Dedifferentiated amniotic fluid mesenchymal stem cell (primary cell): ENCODE measurements at regions not wholly inside any gene's neighbourhood (a gene's known extent, or its start where the extent isn't known, plus 50 kb on each side); places are given as distances from the start of the nearest gene placed in this dataset.

Source experiments
- DNase-seq: peaks from one replicate; pipeline ENCODE4 v3.0.0-alpha.2; 2016; ENCODE audit errors: extremely low spot score

- no peak for DNase-seq
Observed at GRCh38 chr12:89098441-89099112, 253.7 kb downstream of the DUSP6 start.

- no peak for DNase-seq
Observed at GRCh38 chr12:89092297-89092696, 260.0 kb downstream of the DUSP6 start.

GRCh38 chr12:89091293-89091841, 260.9 kb downstream of the DUSP6 start:
- no peak for DNase-seq

- DNase-seq, result no peak
Observed at GRCh38 chr12:89089264-89089663, 263.0 kb downstream of the DUSP6 start.

- DNase-seq, result no peak
Observed at GRCh38 chr12:89087876-89088275, 264.4 kb downstream of the DUSP6 start.

- no peak for DNase-seq
Observed at GRCh38 chr12:89087149-89087825, 265.0 kb downstream of the DUSP6 start.

GRCh38 chr12:89085421-89085820, 266.9 kb downstream of the DUSP6 start:
- DNase-seq, result no peak

- no peak for DNase-seq
Observed at GRCh38 chr12:89084751-89085150, 267.6 kb downstream of the DUSP6 start.

GRCh38 chr12:89083491-89083890, 268.8 kb downstream of the DUSP6 start:
- no peak for DNase-seq

GRCh38 chr12:89082370-89082753, 269.9 kb downstream of the DUSP6 start:
- DNase-seq, result no peak

- DNase-seq, result no peak
Observed at GRCh38 chr12:89081719-89082369, 270.5 kb downstream of the DUSP6 start.

- DNase-seq, result no peak
Observed at GRCh38 chr12:89080793-89081465, 271.4 kb downstream of the DUSP6 start.

- no peak for DNase-seq
Observed at GRCh38 chr12:89075880-89076540, 276.3 kb downstream of the DUSP6 start.

- DNase-seq, result no peak
Observed at GRCh38 chr12:89073659-89074058, 278.6 kb downstream of the DUSP6 start.

- DNase-seq, result peak; percentile 82
Observed at GRCh38 chr12:89073027-89073398, 279.3 kb downstream of the DUSP6 start.

GRCh38 chr12:89072294-89073026, 279.8 kb downstream of the DUSP6 start:
- DNase-seq, result no peak

- no peak for DNase-seq
Observed at GRCh38 chr12:89070603-89071002, 281.7 kb downstream of the DUSP6 start.

GRCh38 chr12:89069431-89069830, 282.9 kb downstream of the DUSP6 start:
- no peak for DNase-seq

GRCh38 chr12:89067421-89068187, 284.7 kb downstream of the DUSP6 start:
- peak; percentile 36 for DNase-seq

- DNase-seq, result no peak
Observed at GRCh38 chr12:89064780-89065179, 287.5 kb downstream of the DUSP6 start.
